ENCODE measurements at regions not wholly inside any gene's neighbourhood (a gene's known extent, or its start where the extent isn't known, plus 50 kb on each side); places are given as distances from the start of the nearest gene placed in this dataset.

- TF ChIP-seq POLR2A (IDR thresholded peaks at IDR 0.05) (no peak), CTCF (IDR thresholded peaks at IDR 0.05) (no peak)
- Histone ChIP-seq H3K36me3 (no peaks in the 10 kb centered on the region), H3K4me3 (no peak overlapping the region), H3K9me3 (no peaks in the 10 kb centered on the region), H3K4me1 (no peaks in the 10 kb centered on the region), H3K27ac (no peak overlapping the region), H3K27me3 (no peaks in the 10 kb centered on the region)
- intact Hi-C loops (cut with DNase I; ENCODE audit: low total_unique reads), result no loop called here
- peak in 1 of 2 donors; percentile 15 for DNase-seq
Measured at GRCh38 chr4:113849771-113850170, 88.2 kb upstream of the CAMK2D start.

- DNase-seq, result no peak
- no peak overlapping the region for H3K4me3 ChIP-seq
- intact Hi-C loops (cut with DNase I; ENCODE audit: low total_unique reads), result no loop called here
- no peaks in the 10 kb centered on the region for H3K9me3 ChIP-seq
- H3K27ac ChIP-seq, result no peak overlapping the region
- no peaks in the 10 kb centered on the region for H3K27me3 ChIP-seq
- TF ChIP-seq POLR2A (IDR thresholded peaks at IDR 0.05), result no peak
- TF ChIP-seq CTCF (IDR thresholded peaks at IDR 0.05), result no peak
- no peaks in the 10 kb centered on the region for H3K36me3 ChIP-seq
- H3K4me1 ChIP-seq, result no peaks in the 10 kb centered on the region
Measured at GRCh38 chr4:113847710-113848109, 86.2 kb upstream of the CAMK2D start.

GRCh38 chr4:113846433-113846832, 84.9 kb upstream of the CAMK2D start:
- H3K27ac ChIP-seq, result no peak overlapping the region
- no peaks in the 10 kb centered on the region for H3K36me3 ChIP-seq
- no peak for TF ChIP-seq POLR2A (IDR thresholded peaks at IDR 0.05)
- no peak for TF ChIP-seq CTCF (IDR thresholded peaks at IDR 0.05)
- H3K4me3 ChIP-seq, result no peak overlapping the region
- H3K4me1 ChIP-seq, result no peaks in the 10 kb centered on the region
- no peaks in the 10 kb centered on the region for H3K9me3 ChIP-seq
- DNase-seq, result no peak
- no peaks in the 10 kb centered on the region for H3K27me3 ChIP-seq
- intact Hi-C loops (cut with DNase I; ENCODE audit: low total_unique reads), result no loop called here

- H3K4me1 ChIP-seq, result no peaks in the 10 kb centered on the region
- TF ChIP-seq CTCF (IDR thresholded peaks at IDR 0.05), result no peak
- no peak for TF ChIP-seq POLR2A (IDR thresholded peaks at IDR 0.05)
- no peak overlapping the region for H3K4me3 ChIP-seq
- H3K27me3 ChIP-seq, result no peaks in the 10 kb centered on the region
- DNase-seq, result no peak
- H3K36me3 ChIP-seq, result no peaks in the 10 kb centered on the region
- no peak overlapping the region for H3K27ac ChIP-seq
- H3K9me3 ChIP-seq, result no peaks in the 10 kb centered on the region
- intact Hi-C loops (cut with DNase I; ENCODE audit: low total_unique reads), result no loop called here
Measured at GRCh38 chr4:113845138-113845537, 83.6 kb upstream of the CAMK2D start.

- no peak for TF ChIP-seq POLR2A (IDR thresholded peaks at IDR 0.05)
- no peak for TF ChIP-seq CTCF (IDR thresholded peaks at IDR 0.05)
- Histone ChIP-seq H3K4me3 (no peak overlapping the region), H3K36me3 (no peaks in the 10 kb centered on the region), H3K9me3 (no peaks in the 10 kb centered on the region), H3K4me1 (no peaks in the 10 kb centered on the region), H3K27me3 (no peaks in the 10 kb centered on the region), H3K27ac (no peak overlapping the region)
- DNase-seq, result no peak
- intact Hi-C loops (cut with DNase I; ENCODE audit: low total_unique reads), result no loop called here
Measured at GRCh38 chr4:113844369-113844768, 82.8 kb upstream of the CAMK2D start.

Measured in uterus (tissue), 3 donors.